ENCODE measurements at regions not wholly inside any gene's neighbourhood (a gene's known extent, or its start where the extent isn't known, plus 50 kb on each side); places are given as distances from the start of the nearest gene placed in this dataset.

- DNase-seq (ENCODE audit: low spot score) (no peak), FAIRE-seq (no peak)
Measured at GRCh38 chr2:790634-791245, 113.5 kb upstream of the TMEM18 start.

- no peak for FAIRE-seq
- DNase-seq (ENCODE audit: low spot score): no peak
Measured at GRCh38 chr2:790081-790480, 112.9 kb upstream of the TMEM18 start.

DNA sequence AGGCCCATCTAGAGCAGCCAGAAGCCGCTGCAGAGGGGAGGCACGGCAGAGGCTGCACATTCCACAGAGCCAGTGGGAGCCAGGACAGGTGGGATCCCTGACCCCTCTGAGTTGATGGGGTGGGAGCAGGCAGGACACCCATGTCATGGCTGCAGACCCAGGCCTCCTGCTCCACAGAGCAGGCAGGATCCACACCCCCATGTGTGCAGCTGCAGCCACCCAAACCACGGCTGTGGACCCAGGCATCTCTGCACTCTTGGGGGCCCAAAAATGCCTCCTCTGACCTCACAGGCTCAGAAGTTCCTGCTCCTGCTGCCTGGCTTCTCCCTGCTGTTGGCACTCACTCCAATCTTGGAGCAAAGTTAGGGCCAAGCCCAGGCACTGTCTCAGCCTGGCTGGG is 112.3 kb upstream of the TMEM18 start:
- FAIRE-seq: no peak
- no peak for DNase-seq (ENCODE audit: low spot score)

- FAIRE-seq: no peak
- no peak for DNase-seq (ENCODE audit: low spot score)
Measured at GRCh38 chr2:788227-789032, 111.2 kb upstream of the TMEM18 start.

- FAIRE-seq (no peak), DNase-seq (ENCODE audit: low spot score) (no peak)
Measured at GRCh38 chr2:784753-785152, 107.5 kb upstream of the TMEM18 start.

DNA sequence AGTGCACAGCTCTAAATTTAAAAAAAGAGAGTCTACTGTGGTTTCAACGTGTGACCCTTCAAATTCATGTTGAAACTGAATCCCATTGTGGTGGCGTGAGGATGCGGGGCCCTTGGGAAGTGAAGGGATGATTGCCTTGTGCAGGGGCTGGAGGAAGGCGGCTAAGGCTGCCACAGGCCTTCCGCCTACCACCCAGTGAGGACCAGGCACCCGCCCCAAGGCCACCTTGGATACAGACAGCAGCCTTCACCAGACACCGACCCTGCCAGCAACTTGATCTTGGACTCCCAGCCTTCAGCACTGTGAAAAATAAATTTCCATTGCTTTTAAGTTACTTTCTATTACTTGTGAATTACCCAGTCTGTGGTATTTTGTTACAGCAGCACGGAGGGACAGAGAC is 103.4 kb upstream of the TMEM18 start:
- no peak for DNase-seq (ENCODE audit: low spot score)
- FAIRE-seq: no peak

- FAIRE-seq: no peak
- no peak for DNase-seq (ENCODE audit: low spot score)
Measured at GRCh38 chr2:780002-780401, 102.8 kb upstream of the TMEM18 start.

- no peak for DNase-seq (ENCODE audit: low spot score)
- FAIRE-seq: no peak
Measured at GRCh38 chr2:778731-779350, 101.6 kb upstream of the TMEM18 start.

GRCh38 chr2:777546-777945 is 100.3 kb upstream of the TMEM18 start:
- DNase-seq (ENCODE audit: low spot score) (no peak), FAIRE-seq (no peak)

DNA sequence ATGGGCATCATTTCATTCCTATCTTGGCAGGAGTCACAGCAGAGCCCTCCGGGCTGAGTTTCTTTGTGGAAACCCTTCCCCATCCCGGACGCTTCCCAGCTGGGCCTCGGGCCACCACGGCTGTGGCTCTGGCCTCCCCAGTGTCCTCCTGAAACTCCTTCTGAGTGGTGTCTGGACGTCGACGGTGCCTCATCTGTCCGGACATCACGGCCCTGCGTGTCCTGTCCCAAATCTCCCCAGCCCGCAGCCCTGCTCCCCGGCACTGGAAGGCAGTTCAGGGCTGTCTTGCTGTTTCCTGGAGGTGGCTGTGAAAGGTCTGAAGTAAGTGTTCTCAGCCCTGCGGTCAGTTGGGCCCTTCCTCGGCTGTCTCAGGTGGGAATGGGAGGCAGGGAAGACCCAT is 99.8 kb upstream of the TMEM18 start:
- FAIRE-seq (no peak), DNase-seq (ENCODE audit: low spot score) (no peak)

DNA sequence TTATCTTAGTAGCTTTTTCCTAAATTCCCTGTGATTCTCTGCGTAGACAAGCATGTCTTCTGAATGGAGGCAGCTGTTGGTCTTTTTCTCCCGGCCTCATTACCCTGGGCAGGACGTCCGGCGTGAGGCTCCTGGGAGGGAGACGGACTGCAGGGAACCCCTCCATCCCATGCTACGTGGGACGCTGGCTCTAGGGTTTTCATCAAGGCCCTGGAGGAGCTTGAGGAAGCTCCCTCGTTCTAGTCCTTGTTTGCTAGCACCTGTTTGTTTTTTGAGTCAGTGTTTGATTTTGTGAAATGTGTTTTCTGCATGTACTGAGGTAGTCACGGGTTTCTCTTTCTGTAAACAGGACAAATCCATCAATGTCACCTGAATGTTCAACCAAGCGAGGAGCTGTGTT is 99.3 kb upstream of the TMEM18 start:
- FAIRE-seq: no peak
- no peak for DNase-seq (ENCODE audit: low spot score)

DNA sequence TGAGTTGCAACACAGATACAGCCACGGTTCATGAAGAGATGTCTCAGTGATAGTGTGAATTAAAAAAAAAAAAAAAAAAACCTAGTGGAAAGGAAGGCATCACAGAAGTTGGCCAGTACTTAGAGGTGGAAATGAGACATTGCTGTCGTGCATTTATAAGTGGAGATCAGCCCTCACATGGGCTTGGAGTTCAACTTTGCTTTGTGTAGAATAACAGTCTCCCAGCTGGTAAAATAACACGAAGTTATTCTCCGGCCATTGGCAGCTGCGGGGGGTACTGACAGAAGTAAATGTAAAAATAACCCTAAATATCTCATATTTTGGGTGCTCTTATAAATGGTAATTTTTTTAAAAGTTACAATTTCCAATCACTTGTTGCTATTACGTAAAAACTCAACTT is 98.8 kb upstream of the TMEM18 start:
- FAIRE-seq (no peak), DNase-seq (ENCODE audit: low spot score) (no peak)

GRCh38 chr2:774436-774835 is 97.2 kb upstream of the TMEM18 start:
- FAIRE-seq: no peak
- peak; percentile 10 for DNase-seq (ENCODE audit: low spot score)

DNA sequence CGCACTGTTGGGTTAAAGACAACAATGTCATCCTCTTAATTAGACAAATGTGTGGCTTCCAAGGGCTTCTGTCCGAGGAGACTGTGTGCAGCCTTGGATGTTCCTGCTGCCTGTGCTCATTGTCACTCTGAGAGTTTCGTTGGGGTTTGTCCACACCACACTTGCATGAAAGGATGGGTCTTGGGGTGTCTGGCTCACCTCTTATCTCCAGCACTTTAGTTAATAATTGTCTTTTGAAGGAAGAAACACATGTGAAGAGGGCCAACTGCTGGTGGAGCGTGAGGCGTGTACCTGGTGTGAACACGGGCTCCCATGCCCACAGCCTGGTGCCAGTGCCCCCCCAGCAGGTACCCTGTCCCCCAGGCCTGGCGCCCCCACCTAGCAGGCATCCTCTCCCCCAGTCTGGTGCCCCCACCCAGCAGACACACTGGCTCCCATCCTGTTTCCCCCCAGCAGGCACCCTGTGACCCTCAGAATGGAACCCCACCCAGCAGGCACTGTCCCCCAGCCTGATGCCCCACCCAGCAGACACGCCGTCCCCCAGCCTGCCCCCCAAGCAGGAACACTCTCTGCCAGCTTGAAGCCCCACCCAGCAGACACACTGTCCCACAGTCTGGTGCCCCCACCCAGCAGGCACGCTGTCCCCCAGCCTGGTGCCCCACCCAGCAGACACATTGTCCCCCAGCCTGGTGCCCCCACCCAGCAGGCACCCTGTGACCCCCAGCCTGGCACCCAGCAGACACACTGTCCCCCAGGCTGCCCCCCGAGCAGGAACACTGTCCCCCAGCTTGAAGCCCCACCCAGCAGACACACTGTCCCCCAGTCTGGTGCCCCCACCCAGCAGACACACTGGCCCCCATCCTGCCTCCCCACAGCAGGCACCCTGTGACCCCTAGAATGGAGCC is 96.3 kb upstream of the TMEM18 start:
- FAIRE-seq: no peak
- DNase-seq (ENCODE audit: low spot score): no peak

DNA sequence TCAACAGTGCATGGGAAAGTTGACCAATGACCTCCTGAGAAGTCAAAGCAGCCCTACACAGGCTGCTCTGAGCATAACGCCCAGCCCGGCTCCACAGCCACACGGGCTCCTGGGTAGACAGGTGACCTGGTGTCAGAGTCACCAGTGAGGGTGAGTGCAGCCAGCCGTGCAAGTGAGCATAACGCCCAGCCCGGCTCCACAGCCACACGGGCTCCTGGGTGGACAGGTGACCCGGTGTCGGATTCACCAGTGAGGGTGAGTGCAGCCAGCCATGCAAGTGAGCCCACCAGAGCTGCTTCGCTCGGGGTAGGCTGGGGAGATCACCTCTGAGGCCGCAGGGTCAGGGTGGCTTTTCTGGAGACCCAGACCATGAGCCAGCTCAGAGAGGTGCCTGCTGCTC is 94.3 kb upstream of the TMEM18 start:
- FAIRE-seq (no peak), DNase-seq (ENCODE audit: low spot score) (no peak)

DNA sequence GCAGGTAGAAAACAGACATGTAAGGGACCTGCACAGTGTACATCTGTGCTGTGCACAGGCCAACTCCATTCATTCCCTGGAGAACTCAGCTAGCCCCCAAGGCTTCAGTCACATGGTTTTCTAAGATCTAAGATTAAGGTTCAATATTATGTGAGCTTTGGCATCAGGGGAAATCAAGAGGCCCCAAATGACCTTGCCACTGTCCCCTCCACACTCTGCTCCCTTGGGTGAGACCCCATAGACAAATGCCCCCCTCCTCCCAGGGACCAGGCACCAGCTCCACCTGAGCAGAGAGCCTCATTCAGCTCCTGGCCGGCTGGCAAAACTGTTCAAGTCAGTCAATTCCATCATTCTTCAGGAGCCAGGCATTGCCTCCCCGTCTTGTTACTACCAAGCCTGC is 93.6 kb upstream of the TMEM18 start:
- DNase-seq (ENCODE audit: low spot score): no peak
- FAIRE-seq: no peak

DNA sequence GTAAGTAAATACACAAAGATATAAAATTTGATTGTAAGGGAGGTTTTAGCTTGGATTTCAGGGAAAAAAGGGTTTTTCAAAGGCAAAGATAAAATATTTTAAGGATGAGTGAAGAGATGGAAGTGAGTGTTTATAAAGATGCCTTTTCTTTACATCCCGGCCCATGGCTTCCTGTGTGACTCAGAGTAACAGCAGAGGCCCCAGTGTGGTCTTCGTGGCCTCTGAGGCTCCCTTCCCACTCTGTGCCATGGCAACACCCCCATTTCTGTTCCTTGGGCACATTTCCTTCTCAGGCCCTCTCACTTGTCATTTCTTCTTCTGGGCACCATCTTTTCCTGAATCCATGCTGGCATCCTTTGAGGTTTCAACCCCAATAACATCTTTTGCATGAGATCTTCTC is 92.6 kb upstream of the TMEM18 start:
- FAIRE-seq (no peak), DNase-seq (ENCODE audit: low spot score) (no peak)

DNA sequence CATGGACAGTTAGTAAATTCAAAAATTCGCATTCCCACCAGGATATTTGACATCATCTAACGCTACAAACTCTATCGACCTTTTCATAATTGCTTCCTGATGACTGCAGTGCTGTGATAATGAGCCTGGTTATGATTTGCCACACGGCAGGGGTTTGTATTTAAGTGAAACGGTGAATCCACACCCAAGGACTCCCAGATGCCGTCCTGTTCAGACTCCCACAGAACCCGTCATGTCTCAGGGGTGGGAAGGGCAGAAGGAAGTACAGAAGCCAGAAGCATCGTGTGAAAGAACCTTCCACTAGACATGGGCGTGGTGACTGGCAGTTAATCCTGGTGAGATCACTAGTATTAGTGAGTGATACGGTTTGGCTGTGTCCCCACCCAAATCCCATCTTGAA is 91.2 kb upstream of the TMEM18 start:
- no peak for FAIRE-seq

GRCh38 chr2:767944-768343 is 90.7 kb upstream of the TMEM18 start:
- FAIRE-seq (no peak), DNase-seq (ENCODE audit: low spot score) (no peak)

More for the DNA sequence above, 91.2 kb upstream of the TMEM18 start:
- DNase-seq (ENCODE audit: low spot score): no peak

DNA sequence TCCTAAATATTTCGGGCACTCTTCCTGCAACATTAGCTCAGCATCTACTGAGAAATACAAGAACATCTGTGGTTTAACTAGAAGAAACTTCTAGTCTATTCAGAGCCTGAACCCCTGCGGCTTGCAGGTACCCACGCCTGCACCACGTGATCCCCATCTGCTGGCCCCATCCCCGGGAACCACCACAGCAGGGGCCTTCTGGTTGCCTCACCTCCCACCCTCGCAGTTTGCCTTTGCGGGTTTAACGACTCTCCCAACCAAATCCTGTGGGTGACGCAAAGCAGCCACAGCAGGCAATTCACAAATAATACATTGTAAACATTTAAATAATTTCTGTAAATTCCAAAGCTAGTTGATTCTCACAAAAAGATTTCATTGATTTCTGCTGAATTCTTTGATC is 90.2 kb upstream of the TMEM18 start:
- FAIRE-seq: no peak
- no peak for DNase-seq (ENCODE audit: low spot score)

DNA sequence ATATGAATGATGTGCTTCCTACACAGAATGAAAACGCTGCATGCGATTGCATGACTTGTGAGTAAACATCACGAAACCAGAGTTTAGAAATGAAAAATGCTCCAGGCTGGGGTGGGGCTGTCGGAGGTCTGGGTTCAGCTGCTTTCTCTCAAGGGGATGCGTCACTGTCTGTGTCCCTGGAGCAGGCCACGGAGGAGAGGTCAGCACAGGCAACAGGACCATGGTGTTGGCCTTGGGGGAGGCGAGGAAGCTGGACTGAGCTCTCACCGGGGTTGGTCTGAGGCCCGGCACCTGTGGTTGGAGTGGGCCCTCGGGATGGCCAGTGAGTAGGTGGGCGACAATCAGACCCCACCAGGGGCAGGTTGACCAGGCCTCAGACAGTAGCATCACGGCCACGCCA is 89.0 kb upstream of the TMEM18 start:
- DNase-seq (ENCODE audit: low spot score): no peak
- FAIRE-seq: no peak

DNA sequence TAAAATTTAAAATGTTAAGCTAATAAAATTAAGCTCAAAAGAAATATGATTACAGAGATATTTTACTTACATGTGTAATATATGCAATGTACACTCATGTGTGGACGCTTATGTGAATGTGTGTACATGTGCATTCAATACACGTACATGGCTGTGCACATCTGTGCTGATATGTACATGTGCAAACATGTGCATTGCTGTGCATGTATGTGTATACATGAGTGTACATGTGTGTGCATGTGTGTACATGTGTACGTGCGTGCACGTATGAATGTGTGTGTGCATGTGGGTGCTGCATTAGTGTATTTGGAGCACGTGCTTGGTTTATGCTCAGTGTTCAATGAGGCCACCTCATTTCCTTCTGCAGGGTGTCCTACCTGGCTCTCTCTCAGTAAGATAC is 88.2 kb upstream of the TMEM18 start:
- peak; percentile 13 for FAIRE-seq

More for the DNA sequence above, 88.2 kb upstream of the TMEM18 start:
- DNase-seq (ENCODE audit: low spot score): no peak
